ENCODE measurements at regions not wholly inside any gene's neighbourhood (a gene's known extent, or its start where the extent isn't known, plus 50 kb on each side); places are given as distances from the start of the nearest gene placed in this dataset.

- TF ChIP-seq POLR2A (IDR thresholded peaks at IDR 0.05) = no peak
- TF ChIP-seq CTCF (IDR thresholded peaks at IDR 0.05 in 8 of 11, conservative IDR thresholded peaks at IDR 0.05 in 3 of 11) = no peak
Measured at GRCh38 chr3:21163956-21164355, 587.1 kb downstream of the ZNF385D start.

Data from spleen (tissue), 7 donors.